CD1c-positive myeloid dendritic cell (primary cell): ENCODE measurements at regions not wholly inside any gene's neighbourhood (a gene's known extent, or its start where the extent isn't known, plus 50 kb on each side); places are given as distances from the start of the nearest gene placed in this dataset.

Experiments used
- DNase-seq: peaks from one replicate; pipeline ENCODE4 v3.0.0-alpha.2; 2016; ENCODE audit errors: extremely low spot score

- no peak for DNase-seq
Measured at GRCh38 chr6:125491860-125492618, 190.3 kb upstream of the HDDC2 start.

DNA sequence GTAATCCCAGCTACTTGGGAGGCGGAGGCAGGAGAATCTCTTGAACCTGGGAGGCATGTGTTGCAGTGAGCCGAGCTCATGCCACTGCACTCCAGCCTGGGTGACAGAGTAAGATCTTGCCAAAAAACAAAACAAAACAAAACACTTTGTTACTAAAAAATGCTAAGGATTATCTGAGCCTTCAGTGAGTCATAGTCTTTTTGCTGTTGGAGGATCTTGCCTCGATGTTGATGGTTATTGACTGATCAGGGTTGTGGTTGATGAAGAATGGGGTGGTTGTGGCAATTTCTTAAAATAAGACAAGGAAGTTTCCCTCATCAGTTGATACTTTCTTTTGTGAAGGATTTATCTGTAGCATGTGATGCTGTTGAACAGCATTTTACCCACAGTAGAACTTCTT, 196.8 kb upstream of the HDDC2 start:
- no peak for DNase-seq

DNA sequence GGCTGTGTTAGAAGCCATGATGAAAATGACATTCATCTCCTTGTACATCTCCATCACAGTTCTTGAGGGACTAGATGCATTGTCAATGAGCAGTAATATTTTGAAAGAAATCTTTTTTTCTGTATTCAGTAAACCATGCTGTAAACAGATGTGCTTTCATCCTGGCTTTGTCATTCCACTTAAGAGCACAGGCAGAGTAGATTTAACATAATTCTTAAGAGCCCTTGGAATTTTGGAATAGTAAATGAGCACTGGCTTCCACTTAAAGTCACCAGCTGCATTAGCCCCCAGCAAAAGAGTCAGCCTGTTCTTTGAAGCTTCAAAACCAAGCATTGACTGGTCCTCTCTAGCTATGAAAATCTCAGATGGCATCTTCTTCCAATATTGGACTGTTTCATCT, 197.8 kb upstream of the HDDC2 start:
- no peak for DNase-seq

- DNase-seq = no peak
Measured at GRCh38 chr6:125503181-125503580, 201.4 kb upstream of the HDDC2 start.

- no peak for DNase-seq
Measured at GRCh38 chr6:125507987-125508655, 206.4 kb upstream of the HDDC2 start.

DNA sequence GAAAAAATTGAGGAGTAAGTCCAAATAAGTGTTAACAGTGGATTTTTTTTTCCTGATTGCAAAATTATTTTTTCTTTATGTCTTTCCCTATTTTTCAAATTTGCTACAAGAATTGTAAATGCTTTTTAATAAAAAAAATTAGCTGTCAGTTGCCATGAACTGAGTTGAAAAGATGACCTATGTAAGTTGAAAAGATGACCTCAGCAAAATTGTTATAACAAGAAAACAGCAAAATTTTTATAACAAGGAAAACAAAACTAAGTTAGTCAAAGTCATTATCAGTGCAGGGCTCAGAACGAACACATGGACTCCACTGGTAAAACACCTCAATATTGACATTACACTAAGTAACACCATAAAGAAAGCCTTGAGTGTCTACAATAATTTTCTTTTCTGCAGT, 207.0 kb upstream of the HDDC2 start:
- no peak for DNase-seq

DNA sequence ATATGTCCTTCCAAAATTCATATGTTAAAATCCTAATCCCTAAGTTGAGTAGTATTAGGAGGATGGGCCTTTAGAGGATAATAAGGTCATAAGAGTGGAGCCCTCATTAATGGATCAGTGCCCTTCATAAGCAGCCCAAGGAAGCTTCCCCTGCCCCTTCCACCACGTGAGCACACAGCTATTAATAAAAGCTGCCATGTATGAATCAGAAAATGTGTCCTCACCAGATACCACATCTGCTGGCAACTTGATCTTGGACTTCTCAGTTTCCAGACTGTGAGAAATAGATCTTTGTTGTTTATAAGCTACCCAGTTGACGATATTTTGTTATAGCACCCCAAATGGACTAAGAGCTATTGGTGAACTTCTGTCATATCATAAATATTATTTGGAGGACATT, 207.7 kb upstream of the HDDC2 start:
- no peak for DNase-seq

DNA sequence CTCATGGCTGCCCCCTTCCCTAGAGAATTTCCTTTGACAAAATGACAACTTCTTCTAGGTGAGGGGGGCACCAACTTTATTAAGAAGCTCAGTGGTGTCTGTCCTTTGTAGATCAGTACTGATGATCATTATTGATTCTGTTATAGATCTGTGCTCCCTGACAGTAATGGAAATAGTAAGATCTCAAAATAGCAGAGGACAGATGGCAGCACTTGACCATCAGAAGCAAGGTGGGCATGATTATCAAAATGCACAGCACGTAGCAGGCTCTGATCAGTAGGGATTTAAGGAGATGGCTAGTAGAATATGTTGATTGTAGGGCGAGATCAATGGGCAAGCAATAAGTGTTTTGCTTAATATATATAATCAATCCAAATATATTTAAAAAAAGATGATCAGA, 208.6 kb upstream of the HDDC2 start:
- DNase-seq = no peak

DNA sequence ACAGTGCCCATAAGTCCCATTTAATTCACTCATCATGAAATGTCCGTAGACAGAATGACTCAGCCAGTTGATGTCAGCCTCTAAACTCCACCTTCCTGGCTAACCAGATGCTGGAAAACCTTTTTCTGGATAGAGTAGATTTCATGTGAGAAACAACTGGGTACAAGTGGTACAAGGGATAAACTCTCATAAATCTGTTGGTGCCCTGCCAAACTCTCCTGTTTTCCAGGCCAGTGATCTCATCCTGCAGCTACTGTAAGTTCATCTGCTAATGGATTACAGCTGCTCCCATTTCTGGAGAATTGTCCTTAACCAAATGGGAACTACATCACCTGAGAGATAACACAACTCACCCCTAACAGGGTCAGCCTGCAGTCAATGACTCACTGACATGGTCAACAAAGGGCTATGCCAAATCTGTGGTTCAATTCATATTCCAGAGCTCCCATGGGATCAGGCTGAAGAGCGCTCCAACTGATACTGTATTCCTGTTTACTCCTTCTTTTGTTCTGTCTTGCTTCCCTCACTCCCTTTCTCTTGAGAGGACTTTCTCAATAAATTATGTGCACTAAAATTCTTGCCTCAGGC, 210.1 kb upstream of the HDDC2 start:
- no peak for DNase-seq

GRCh38 chr6:125512621-125513020, 210.9 kb upstream of the HDDC2 start:
- no peak for DNase-seq

DNA sequence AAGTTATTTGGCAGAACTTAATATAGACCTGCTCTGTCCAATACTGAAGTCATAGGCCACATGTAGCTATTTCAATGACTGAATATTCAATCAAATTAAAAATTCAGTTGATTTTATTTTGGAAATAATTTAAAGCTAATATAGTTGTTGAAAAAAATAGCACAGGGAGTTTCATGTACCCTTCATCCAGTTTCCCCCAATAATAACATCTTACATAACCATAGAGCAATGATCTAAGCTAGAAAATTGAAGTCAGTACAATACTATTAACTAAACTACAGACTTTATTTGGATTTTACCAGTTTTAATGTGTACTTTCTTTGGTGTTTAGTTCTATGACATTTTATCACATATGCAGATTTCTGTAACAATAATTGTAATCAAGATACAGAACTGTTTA, 212.2 kb upstream of the HDDC2 start:
- no peak for DNase-seq

- no peak for DNase-seq
Measured at GRCh38 chr6:125516644-125517043, 214.9 kb upstream of the HDDC2 start.

DNA sequence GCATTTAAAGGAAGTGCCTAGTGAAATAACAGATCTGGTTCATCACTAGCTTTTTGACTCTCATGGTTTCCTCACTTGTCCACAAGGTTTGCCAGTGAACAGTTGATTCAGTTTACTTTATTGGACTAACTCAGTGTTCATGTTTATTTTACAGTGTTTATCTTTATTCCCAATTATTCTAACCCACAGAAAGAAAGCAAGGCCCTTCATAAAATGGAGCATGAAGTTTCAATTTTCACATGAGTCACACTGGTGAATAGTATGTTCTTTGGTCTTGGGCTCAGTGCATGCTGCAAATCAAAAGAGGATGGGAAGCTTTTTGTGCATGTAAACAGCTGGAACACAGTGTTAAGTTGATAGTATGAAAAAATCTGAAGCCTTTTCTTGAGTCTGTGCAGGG, 217.6 kb upstream of the HDDC2 start:
- no peak for DNase-seq

DNA sequence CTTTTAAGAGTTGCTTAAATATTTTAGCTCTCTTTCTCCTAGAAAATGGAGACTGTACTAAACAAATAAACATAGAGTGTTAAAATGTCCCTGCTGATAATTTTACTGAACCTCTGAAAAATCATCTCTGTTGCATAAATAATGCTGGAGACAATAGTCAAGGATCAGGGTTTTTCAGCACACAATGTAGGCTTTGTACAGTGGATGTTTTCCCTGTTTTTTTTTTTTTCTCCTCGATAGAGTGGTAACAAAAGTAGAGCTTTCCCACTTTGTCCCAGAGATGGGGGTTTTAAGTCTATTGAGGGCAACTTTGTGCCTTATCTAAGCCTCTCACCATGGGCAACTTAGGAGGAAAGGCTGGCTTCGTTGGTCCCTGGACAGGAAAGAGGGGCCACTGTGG, 222.6 kb upstream of the HDDC2 start:
- no peak for DNase-seq

DNA sequence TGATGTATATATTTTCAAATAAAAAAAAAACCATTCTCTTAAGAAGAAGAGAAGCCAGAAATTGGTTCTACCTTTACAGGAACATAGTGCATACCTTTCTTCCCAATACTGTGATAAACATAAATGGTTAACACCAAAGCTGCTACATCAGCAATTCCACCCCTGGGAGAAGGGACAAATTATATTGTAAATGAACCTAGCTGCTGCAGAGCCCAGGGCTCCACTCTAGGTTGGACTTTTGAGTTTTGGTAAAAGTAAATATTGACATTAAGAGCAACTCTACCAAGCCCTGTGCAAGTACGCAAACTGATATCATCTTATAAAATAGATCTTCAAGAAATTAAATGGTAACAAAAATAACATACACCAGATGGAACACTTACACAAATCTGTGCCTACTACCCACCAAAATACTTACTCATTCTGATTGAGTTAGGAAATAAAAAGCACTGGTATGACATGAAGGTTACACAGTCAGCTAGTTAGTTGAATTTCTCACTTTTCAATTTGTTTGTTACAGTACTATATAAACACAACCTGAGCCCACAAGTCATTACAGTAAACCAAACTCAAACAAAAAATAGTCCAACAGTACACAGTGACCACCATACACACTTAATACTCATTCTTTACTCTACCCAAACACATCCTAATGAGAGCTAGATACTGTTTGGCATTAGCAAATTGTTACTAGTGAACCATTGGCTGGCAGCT, 223.3 kb upstream of the HEY2 start:
- DNase-seq = no peak

- no peak for DNase-seq
Measured at GRCh38 chr6:125528621-125529041, 220.8 kb upstream of the HEY2 start.

DNA sequence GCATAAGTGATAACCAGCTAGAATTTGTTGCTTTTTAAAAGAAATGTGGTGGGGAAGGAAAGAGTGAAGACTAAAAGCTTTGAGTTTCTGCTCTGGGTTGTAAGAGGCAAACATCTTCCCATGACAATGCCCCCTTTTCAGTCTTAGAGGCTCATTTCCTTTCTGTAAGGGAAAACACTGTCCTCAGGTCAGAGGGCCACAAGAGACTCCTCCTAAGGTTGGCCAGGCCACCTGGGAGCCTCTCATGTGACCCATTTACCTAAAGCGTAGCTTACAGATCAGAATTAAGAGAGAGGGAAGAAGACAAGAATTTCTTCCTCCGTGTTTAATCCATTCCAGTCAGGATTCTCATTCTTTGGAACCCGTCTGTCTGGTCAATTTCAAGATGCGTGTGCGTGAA, 220.4 kb upstream of the HEY2 start:
- no peak for DNase-seq

- DNase-seq = no peak
Measured at GRCh38 chr6:125533710-125534397, 215.6 kb upstream of the HEY2 start.

GRCh38 chr6:125534430-125535263, 214.8 kb upstream of the HEY2 start:
- DNase-seq = no peak

GRCh38 chr6:125537090-125537489, 212.3 kb upstream of the HEY2 start:
- no peak for DNase-seq

DNA sequence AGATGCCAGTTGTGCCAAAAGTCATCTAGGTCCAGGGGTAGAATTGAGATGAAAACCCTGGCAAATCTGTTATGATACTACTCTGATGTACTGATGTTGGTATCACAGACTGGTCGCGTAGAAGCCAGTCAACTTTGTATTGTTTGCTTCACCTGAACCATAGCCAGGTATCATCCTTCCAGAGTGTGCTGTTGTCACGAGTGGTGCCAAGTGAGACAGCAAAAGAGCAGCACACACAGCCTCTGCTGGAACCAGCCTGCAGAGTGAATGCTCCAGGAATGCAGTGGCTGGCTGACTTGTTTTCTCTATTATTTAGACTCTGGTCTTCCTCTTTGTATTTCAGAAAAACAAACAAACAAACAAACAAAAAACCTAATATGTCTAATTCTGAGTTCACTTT, 209.5 kb upstream of the HEY2 start:
- DNase-seq = no peak
